Neural progenitor cell (in vitro differentiated cells): ENCODE measurements at regions not wholly inside any gene's neighbourhood (a gene's known extent, or its start where the extent isn't known, plus 50 kb on each side); places are given as distances from the start of the nearest gene placed in this dataset.

Source experiments
- DNase-seq: peaks from one replicate; pipeline ENCODE4 v3.0.0-alpha.2; 2016; ENCODE audit warnings: low spot score
- H2AFZ ChIP-seq: fragments of 200-600 bp; sonication (generic); replicated peaks from 2 replicates; pipeline ENCODE4 v1.6.1; 2016; ENCODE audit warnings: antibody characterized with exemption
- H3F3A ChIP-seq: fragments of 200-600 bp; sonication (generic); 2 replicates; pipeline ENCODE4 v1.6.1; 2016; ENCODE audit warnings: antibody characterized with exemption, low read depth
- H3K27ac ChIP-seq: fragments of 200-600 bp; sonication (generic); 2 replicates; pipeline ENCODE4 v1.5.1; 2016; ENCODE audit warnings: mild to moderate bottlenecking
- H3K27me3 ChIP-seq: fragments of 200-600 bp; sonication (generic); 2 replicates; pipeline ENCODE4 v1.6.1; 2016; ENCODE audit warnings: mild to moderate bottlenecking, moderate library complexity
- H3K36me3 ChIP-seq: fragments of 200-600 bp; sonication (generic); 2 replicates; pipeline ENCODE4 v1.5.1; 2016
- H3K4me1 ChIP-seq: fragments of 200-600 bp; sonication (generic); 2 replicates; pipeline ENCODE4 v1.6.1; 2016; ENCODE audit warnings: mixed run types
- H3K4me2 ChIP-seq: fragments of 200-600 bp; sonication (generic); 2 replicates; pipeline ENCODE4 v1.6.1; 2016
- H3K4me3 ChIP-seq: fragments of 200-600 bp; sonication (generic); 2 replicates; pipeline ENCODE4 v1.5.1; 2016
- H3K79me2 ChIP-seq: fragments of 200-600 bp; sonication (generic); 2 replicates; pipeline ENCODE4 v1.6.1; 2016; ENCODE audit warnings: low read depth
- H3K9ac ChIP-seq: fragments of 200-600 bp; sonication (generic); 2 replicates; pipeline ENCODE4 v1.6.1; 2016
- H3K9me3 ChIP-seq: fragments of 200-600 bp; sonication (generic); 2 replicates; pipeline ENCODE4 v1.5.1; 2016; ENCODE audit warnings: low read depth
- H4K20me1 ChIP-seq: fragments of 200-600 bp; sonication (generic); 2 replicates; pipeline ENCODE4 v1.6.1; 2016; ENCODE audit warnings: low read depth
- H3K27ac Mint-ChIP-seq: 3 replicates; pipeline ENCODE4 v1.8.0; 2021; ENCODE audit warnings: mixed read lengths
- H3K27me3 Mint-ChIP-seq: 2 replicates; pipeline ENCODE4 v1.8.0; 2022; ENCODE audit warnings: low read depth, mild to moderate bottlenecking, inconsistent platforms, moderate library complexity, mixed read lengths; ENCODE audit not compliant: insufficient read depth
- H3K36me3 Mint-ChIP-seq: 3 replicates; pipeline ENCODE4 v1.8.0; 2021; ENCODE audit warnings: mixed read lengths
- H3K4me1 Mint-ChIP-seq: 3 replicates; pipeline ENCODE4 v1.8.0; 2021; ENCODE audit warnings: mixed read lengths
- H3K4me3 Mint-ChIP-seq: 3 replicates; pipeline ENCODE4 v1.8.0; 2021; ENCODE audit warnings: mild to moderate bottlenecking, moderate library complexity, mixed read lengths
- H3K9me3 Mint-ChIP-seq: 3 replicates; pipeline ENCODE4 v1.8.0; 2020; ENCODE audit warnings: mixed read lengths
- CTCF ChIP-seq: fragments of 200-600 bp; sonication (generic); IDR thresholded peaks from 2 replicates; pipeline ENCODE4 v1.5.1; 2017; ENCODE audit warnings: antibody characterized with exemption, mild to moderate bottlenecking
- EZH2 ChIP-seq: fragments of 200-600 bp; sonication (generic); IDR thresholded peaks from 2 replicates; pipeline ENCODE4 v1.6.1; 2017; ENCODE audit warnings: antibody characterized with exemption, mild to moderate bottlenecking, moderate library complexity
- EZH2phosphoT487 ChIP-seq: fragments of 200-600 bp; sonication (generic); IDR thresholded peaks from 2 replicates; pipeline ENCODE4 v1.6.1; 2017; ENCODE audit warnings: antibody characterized with exemption

- H3K4me2 ChIP-seq: no peak overlapping the region
- no peaks in the 10 kb centered on the region for H3K4me1 Mint-ChIP-seq
- no peak overlapping the region for H3K9ac ChIP-seq
- H3K27ac ChIP-seq: no peak overlapping the region
- no peaks in the 10 kb centered on the region for H3K27me3 Mint-ChIP-seq
- no peaks in the 10 kb centered on the region for H3K4me1 ChIP-seq
- no peaks in the 10 kb centered on the region for H3K9me3 Mint-ChIP-seq
- no peaks in the 10 kb centered on the region for H3K36me3 ChIP-seq
- no peak for DNase-seq
- no peak for TF ChIP-seq EZH2phosphoT487
- TF ChIP-seq CTCF: no peak
- no peak for TF ChIP-seq EZH2
- no peaks in the 10 kb centered on the region for H4K20me1 ChIP-seq
- H3F3A ChIP-seq: no peaks in the 10 kb centered on the region
- no peak overlapping the region for H2AFZ ChIP-seq
- H3K9me3 ChIP-seq: no peaks in the 10 kb centered on the region
- no peak overlapping the region for H3K4me3 Mint-ChIP-seq
- H3K27ac Mint-ChIP-seq: no peak overlapping the region
- no peak overlapping the region for H3K4me3 ChIP-seq
- H3K79me2 ChIP-seq: no peaks in the 10 kb centered on the region
- H3K36me3 Mint-ChIP-seq: no peaks in the 10 kb centered on the region
- no peaks in the 10 kb centered on the region for H3K27me3 ChIP-seq
Measured at GRCh38 chr1:208510192-208510952, 266.2 kb upstream of the PLXNA2 start.

GRCh38 chr1:208511242-208511860 lies 267.2 kb upstream of the PLXNA2 start:
- no peak for TF ChIP-seq CTCF
- Histone ChIP-seq H4K20me1 (no peaks in the 10 kb centered on the region), H2AFZ (no peak overlapping the region), H3K36me3 (no peaks in the 10 kb centered on the region), H3K9me3 (no peaks in the 10 kb centered on the region), H3K27ac (no peak overlapping the region), H3K4me2 (no peak overlapping the region), H3K79me2 (no peaks in the 10 kb centered on the region), H3F3A (no peaks in the 10 kb centered on the region), H3K9ac (no peak overlapping the region), H3K27me3 (no peaks in the 10 kb centered on the region), H3K4me1 (no peaks in the 10 kb centered on the region), H3K4me3 (no peak overlapping the region)
- no peak overlapping the region for H3K27ac Mint-ChIP-seq
- H3K9me3 Mint-ChIP-seq: no peaks in the 10 kb centered on the region
- no peaks in the 10 kb centered on the region for H3K27me3 Mint-ChIP-seq
- no peak overlapping the region for H3K4me3 Mint-ChIP-seq
- H3K4me1 Mint-ChIP-seq: no peaks in the 10 kb centered on the region
- no peak for DNase-seq
- no peaks in the 10 kb centered on the region for H3K36me3 Mint-ChIP-seq

- no peaks in the 10 kb centered on the region for H4K20me1 ChIP-seq
- H3K4me3 Mint-ChIP-seq: no peak overlapping the region
- H3K79me2 ChIP-seq: no peaks in the 10 kb centered on the region
- no peak for DNase-seq
- H3K4me1 ChIP-seq: no peaks in the 10 kb centered on the region
- H3F3A ChIP-seq: no peaks in the 10 kb centered on the region
- no peak overlapping the region for H3K4me2 ChIP-seq
- H3K36me3 Mint-ChIP-seq: no peaks in the 10 kb centered on the region
- H3K36me3 ChIP-seq: no peaks in the 10 kb centered on the region
- no peak overlapping the region for H3K27ac Mint-ChIP-seq
- H3K4me1 Mint-ChIP-seq: no peaks in the 10 kb centered on the region
- H3K27me3 Mint-ChIP-seq: no peaks in the 10 kb centered on the region
- no peak overlapping the region for H3K9ac ChIP-seq
- no peak overlapping the region for H2AFZ ChIP-seq
- H3K9me3 Mint-ChIP-seq: peaks cover 2% of the 10 kb centered on the region
- no peak overlapping the region for H3K27ac ChIP-seq
- TF ChIP-seq EZH2phosphoT487 (no peak), EZH2 (no peak), CTCF (no peak)
- no peaks in the 10 kb centered on the region for H3K27me3 ChIP-seq
- H3K9me3 ChIP-seq: no peaks in the 10 kb centered on the region
- no peak overlapping the region for H3K4me3 ChIP-seq
Measured at GRCh38 chr1:208513799-208514198, 269.6 kb upstream of the PLXNA2 start.
